ENCODE measurements at regions not wholly inside any gene's neighbourhood (a gene's known extent, or its start where the extent isn't known, plus 50 kb on each side); places are given as distances from the start of the nearest gene placed in this dataset.

DNA sequence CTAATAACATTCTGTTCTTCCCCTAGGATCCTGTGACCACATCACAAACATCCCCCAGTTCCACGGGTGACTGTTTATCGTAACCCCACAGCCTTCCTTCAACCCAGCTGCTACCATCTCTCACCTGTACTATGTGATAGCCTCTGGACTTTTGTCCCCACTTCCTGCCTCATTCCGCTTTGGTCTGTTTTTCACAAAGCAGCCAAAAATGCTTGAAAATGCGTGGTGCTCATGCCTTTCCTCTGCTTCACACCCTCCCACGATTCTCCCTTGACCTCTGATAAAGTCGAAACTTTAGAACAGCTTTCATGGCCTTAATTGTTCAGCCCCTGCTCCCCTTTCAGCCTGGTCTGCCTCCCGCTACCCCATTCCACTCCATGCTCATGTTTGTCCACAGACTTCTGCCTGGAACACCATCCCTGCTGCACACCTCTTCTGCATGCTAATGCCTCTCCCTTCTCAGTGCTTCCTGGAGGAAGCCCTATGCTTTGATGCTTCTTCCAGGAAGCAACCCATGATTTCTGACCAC lies 165.6 kb downstream of the PLPP3 start (continued):
- TF ChIP-seq KDM2A (CRISPR knock-in tag; IDR thresholded peaks at IDR 0.05; ENCODE audit: borderline replicate concordance, low read depth) (no peak), ZNF660 (CRISPR knock-in tag; IDR thresholded peaks at IDR 0.05; ENCODE audit: borderline replicate concordance, low read depth) (no peak), NRL (CRISPR knock-in tag; IDR thresholded peaks at IDR 0.05; ENCODE audit: borderline replicate concordance) (no peak), ZFAT (CRISPR knock-in tag; conservative IDR thresholded peaks at IDR 0.05) (no peak), KAT8 (CRISPR knock-in tag; IDR thresholded peaks at IDR 0.05) (no peak; the same call in 1 of the 2 replicates), ZNF510 (CRISPR knock-in tag; IDR thresholded peaks at IDR 0.05; ENCODE audit: low read depth) (no peak), ATF1 (CRISPR knock-in tag; IDR thresholded peaks at IDR 0.05) (no peak), MNT (IDR thresholded peaks at IDR 0.05) (no peak), SSRP1 (CRISPR knock-in tag; IDR thresholded peaks at IDR 0.05) (no peak), MATR3 (CRISPR knock-in tag; IDR thresholded peaks at IDR 0.05) (no peak), ZNF549 (CRISPR knock-in tag; IDR thresholded peaks at IDR 0.05) (no peak)
- TF ChIP-seq, protein P1, sequence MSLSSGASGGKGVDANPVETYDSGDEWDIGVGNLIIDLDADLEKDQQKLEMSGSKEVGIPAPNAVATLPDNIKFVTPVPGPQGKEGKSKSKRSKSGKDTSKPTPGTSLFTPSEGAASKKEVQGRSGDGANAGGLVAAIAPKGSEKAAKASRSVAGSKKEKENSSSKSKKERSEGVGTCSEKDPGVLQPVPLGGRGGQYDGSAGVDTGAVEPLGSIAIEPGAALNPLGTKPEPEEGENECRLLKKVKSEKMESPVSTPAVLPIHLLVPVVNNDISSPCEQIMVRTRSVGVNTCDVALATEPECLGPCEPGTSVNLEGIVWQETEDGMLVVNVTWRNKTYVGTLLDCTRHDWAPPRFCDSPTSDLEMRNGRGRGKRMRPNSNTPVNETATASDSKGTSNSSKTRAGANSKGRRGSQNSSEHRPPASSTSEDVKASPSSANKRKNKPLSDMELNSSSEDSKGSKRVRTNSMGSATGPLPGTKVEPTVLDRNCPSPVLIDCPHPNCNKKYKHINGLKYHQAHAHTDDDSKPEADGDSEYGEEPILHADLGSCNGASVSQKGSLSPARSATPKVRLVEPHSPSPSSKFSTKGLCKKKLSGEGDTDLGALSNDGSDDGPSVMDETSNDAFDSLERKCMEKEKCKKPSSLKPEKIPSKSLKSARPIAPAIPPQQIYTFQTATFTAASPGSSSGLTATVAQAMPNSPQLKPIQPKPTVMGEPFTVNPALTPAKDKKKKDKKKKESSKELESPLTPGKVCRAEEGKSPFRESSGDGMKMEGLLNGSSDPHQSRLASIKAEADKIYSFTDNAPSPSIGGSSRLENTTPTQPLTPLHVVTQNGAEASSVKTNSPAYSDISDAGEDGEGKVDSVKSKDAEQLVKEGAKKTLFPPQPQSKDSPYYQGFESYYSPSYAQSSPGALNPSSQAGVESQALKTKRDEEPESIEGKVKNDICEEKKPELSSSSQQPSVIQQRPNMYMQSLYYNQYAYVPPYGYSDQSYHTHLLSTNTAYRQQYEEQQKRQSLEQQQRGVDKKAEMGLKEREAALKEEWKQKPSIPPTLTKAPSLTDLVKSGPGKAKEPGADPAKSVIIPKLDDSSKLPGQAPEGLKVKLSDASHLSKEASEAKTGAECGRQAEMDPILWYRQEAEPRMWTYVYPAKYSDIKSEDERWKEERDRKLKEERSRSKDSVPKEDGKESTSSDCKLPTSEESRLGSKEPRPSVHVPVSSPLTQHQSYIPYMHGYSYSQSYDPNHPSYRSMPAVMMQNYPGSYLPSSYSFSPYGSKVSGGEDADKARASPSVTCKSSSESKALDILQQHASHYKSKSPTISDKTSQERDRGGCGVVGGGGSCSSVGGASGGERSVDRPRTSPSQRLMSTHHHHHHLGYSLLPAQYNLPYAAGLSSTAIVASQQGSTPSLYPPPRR (CRISPR knock-in tag; IDR thresholded peaks at IDR 0.05; ENCODE audit: borderline replicate concordance) = peak; percentile 55; the same call in 1 of the 2 replicates
- TF ChIP-seq, protein P2, sequence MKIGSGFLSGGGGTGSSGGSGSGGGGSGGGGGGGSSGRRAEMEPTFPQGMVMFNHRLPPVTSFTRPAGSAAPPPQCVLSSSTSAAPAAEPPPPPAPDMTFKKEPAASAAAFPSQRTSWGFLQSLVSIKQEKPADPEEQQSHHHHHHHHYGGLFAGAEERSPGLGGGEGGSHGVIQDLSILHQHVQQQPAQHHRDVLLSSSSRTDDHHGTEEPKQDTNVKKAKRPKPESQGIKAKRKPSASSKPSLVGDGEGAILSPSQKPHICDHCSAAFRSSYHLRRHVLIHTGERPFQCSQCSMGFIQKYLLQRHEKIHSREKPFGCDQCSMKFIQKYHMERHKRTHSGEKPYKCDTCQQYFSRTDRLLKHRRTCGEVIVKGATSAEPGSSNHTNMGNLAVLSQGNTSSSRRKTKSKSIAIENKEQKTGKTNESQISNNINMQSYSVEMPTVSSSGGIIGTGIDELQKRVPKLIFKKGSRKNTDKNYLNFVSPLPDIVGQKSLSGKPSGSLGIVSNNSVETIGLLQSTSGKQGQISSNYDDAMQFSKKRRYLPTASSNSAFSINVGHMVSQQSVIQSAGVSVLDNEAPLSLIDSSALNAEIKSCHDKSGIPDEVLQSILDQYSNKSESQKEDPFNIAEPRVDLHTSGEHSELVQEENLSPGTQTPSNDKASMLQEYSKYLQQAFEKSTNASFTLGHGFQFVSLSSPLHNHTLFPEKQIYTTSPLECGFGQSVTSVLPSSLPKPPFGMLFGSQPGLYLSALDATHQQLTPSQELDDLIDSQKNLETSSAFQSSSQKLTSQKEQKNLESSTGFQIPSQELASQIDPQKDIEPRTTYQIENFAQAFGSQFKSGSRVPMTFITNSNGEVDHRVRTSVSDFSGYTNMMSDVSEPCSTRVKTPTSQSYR (CRISPR knock-in tag; IDR thresholded peaks at IDR 0.05; ENCODE audit: borderline replicate concordance) = no peak
- TF ChIP-seq, protein P3, sequence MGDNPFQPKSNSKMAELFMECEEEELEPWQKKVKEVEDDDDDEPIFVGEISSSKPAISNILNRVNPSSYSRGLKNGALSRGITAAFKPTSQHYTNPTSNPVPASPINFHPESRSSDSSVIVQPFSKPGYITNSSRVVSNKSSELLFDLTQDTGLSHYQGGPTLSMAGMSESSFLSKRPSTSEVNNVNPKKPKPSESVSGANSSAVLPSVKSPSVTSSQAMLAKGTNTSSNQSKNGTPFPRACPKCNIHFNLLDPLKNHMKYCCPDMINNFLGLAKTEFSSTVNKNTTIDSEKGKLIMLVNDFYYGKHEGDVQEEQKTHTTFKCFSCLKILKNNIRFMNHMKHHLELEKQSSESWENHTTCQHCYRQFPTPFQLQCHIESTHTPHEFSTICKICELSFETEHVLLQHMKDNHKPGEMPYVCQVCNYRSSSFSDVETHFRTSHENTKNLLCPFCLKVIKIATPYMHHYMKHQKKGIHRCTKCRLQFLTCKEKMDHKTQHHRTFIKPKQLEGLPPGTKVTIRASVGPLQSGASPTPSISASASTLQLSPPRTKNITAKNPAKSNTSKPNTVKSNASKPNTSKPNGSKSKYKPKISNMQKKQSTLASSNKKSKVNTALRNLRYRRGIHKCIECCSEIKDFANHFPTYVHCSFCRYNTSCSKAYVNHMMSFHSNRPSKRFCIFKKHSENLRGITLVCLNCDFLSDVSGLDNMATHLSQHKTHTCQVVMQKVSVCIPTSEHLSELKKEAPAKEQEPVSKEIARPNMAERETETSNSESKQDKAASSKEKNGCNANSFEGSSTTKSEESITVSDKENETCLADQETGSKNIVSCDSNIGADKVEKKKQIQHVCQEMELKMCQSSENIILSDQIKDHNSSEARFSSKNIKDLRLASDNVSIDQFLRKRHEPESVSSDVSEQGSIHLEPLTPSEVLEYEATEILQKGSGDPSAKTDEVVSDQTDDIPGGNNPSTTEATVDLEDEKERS (CRISPR knock-in tag; IDR thresholded peaks at IDR 0.05) = peak; percentile 51; the same call in 1 of the 2 replicates
